ENCODE measurements at regions not wholly inside any gene's neighbourhood (a gene's known extent, or its start where the extent isn't known, plus 50 kb on each side); places are given as distances from the start of the nearest gene placed in this dataset.

DNA sequence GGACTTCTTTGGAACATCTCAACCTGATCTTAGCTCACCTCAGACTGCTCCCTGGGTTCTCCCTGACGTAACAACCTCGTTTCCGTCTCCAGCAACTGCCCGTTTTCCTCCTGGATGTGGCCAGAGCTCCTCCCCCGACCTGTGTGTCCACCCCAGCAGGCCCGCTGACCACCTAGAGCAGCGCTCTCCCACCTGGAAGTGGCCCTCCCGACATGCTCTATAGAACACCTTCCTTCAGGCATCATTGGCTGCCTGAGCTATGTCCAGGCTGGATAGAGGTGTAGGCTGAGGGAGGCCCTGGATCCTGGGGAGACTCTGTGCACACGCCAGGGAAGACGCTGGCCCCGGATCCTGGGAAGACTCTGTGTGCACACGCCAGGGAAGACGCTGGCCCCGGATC lies 81.3 kb downstream of the TEX29 start:
- no peaks in the 10 kb centered on the region for H3K4me1 ChIP-seq
- ATAC-seq (no peak), DNase-seq (no peak)
- no peak overlapping the region for H3K4me3 ChIP-seq
- H3K27me3 ChIP-seq, result no peaks in the 10 kb centered on the region
- H3K36me3 ChIP-seq (replicated peaks in 1 of 2; ENCODE audit: insufficient read depth in 1 of 2, low read depth in 2 of 2), result no peaks in the 10 kb centered on the region
- H3K9me3 ChIP-seq, result no peaks in the 10 kb centered on the region
- TF ChIP-seq POLR2A (IDR thresholded peaks at IDR 0.05), result no peak
- TF ChIP-seq, protein P1, sequence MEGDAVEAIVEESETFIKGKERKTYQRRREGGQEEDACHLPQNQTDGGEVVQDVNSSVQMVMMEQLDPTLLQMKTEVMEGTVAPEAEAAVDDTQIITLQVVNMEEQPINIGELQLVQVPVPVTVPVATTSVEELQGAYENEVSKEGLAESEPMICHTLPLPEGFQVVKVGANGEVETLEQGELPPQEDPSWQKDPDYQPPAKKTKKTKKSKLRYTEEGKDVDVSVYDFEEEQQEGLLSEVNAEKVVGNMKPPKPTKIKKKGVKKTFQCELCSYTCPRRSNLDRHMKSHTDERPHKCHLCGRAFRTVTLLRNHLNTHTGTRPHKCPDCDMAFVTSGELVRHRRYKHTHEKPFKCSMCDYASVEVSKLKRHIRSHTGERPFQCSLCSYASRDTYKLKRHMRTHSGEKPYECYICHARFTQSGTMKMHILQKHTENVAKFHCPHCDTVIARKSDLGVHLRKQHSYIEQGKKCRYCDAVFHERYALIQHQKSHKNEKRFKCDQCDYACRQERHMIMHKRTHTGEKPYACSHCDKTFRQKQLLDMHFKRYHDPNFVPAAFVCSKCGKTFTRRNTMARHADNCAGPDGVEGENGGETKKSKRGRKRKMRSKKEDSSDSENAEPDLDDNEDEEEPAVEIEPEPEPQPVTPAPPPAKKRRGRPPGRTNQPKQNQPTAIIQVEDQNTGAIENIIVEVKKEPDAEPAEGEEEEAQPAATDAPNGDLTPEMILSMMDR (IDR thresholded peaks at IDR 0.05), result no peak
- intact Hi-C loops (cut with DNase I), result no loop called here
- WGBS, 2 donors, result 66 to 69% methylated on average over 14 of the region's 14 CpGs
- H3K27ac ChIP-seq, result no peak overlapping the region

DNA sequence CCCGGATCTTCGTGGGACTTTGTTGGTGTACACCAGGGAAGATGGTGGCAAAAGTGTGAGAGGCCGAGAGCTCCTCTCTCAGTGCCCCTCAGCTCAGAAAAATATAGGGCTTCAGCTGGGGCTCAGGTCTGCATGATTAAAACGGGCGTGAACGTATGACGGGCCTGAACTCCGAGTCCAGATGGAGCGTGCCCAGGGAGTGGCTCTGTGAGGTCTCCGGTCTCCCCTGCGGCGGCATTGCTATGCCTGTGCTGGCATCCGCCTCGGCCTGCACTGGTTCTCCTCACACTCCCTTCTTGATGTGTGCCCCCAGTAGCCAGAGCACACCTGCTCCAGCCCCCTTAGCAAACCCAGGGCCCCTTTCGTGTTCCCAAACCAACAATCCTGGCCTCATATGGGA lies 82.0 kb downstream of the TEX29 start:
- Histone ChIP-seq H3K9me3 (no peaks in the 10 kb centered on the region), H3K27me3 (peaks cover 0 to 4% of the 10 kb centered on the region in 2 donors), H3K27ac (no peak overlapping the region), H3K4me1 (no peaks in the 10 kb centered on the region), H3K36me3 (replicated peaks in 1 of 2; ENCODE audit: insufficient read depth in 1 of 2, low read depth in 2 of 2) (no peaks in the 10 kb centered on the region), H3K4me3 (no peak overlapping the region)
- ATAC-seq, result no peak
- intact Hi-C loops (cut with DNase I), result no loop called here
- DNase-seq, result no peak
- TF ChIP-seq, protein P1 (IDR thresholded peaks at IDR 0.05), result no peak
- TF ChIP-seq POLR2A (IDR thresholded peaks at IDR 0.05), result no peak
- WGBS, 2 donors, result 75 to 76% methylated on average over 13 to 15 of the region's 15 CpGs

DNA sequence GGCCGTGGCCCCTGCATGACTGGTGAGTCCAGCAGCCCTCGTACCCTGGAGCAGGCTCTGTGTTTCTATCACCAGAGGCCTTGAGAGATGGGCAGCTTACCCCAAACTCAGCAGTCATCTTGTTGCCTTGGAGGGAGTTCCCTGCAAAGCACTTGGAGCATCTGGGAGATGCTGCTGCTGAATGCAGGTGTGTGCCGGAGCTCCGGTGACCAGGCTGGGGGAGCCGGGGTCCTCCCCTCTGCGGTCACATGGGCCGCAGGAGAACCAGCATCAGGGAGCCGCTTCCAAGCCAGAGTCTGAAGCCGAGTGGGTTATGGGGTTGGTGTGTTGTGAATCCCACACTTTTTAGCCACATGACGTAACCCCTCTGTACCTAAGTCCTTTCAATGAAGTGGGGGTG lies 82.8 kb downstream of the TEX29 start:
- Histone ChIP-seq H3K9me3 (no peaks in the 10 kb centered on the region), H3K27me3 (peaks cover 0 to 4% of the 10 kb centered on the region in 2 donors), H3K4me1 (no peaks in the 10 kb centered on the region), H3K27ac (no peak overlapping the region), H3K36me3 (replicated peaks in 1 of 2; ENCODE audit: insufficient read depth in 1 of 2, low read depth in 2 of 2) (no peaks in the 10 kb centered on the region), H3K4me3 (no peak overlapping the region)
- DNase-seq (no peak), ATAC-seq (no peak)
- intact Hi-C loops (cut with DNase I), result no loop called here
- WGBS, 2 donors, result 60 to 85% methylated on average over 2 to 9 of the region's 10 CpGs
- no peak for TF ChIP-seq POLR2A (IDR thresholded peaks at IDR 0.05)
- TF ChIP-seq, protein P1 (IDR thresholded peaks at IDR 0.05), result no peak

DNA sequence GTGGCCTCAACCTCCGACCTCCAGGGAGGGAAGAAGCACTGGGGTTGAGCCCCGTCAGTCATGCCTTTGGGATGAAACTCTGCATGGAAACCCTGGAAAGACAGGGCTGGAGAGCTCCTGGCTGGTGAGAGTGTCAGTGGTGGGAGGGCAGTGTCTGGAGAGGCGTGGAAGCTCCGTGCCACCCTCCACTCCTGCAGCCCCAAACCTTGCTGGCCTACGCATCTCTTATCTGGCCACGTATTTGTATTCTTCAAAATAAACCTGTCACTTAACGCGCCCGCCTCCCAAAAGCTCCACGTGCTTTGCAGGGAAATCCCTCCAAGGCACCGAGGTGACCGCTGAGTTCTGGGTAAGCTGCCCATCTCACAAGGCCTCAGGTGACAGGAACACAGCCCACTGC lies 84.3 kb downstream of the TEX29 start:
- H3K9me3 ChIP-seq, result no peaks in the 10 kb centered on the region
- no peak for TF ChIP-seq POLR2A (IDR thresholded peaks at IDR 0.05)
- TF ChIP-seq, protein P1 (IDR thresholded peaks at IDR 0.05), result no peak
- no peaks in the 10 kb centered on the region for H3K4me1 ChIP-seq
- no peaks in the 10 kb centered on the region for H3K36me3 ChIP-seq (replicated peaks in 1 of 2; ENCODE audit: insufficient read depth in 1 of 2, low read depth in 2 of 2)
- DNase-seq (no peak), ATAC-seq (no peak)
- peaks cover 0 to 4% of the 10 kb centered on the region in 2 donors for H3K27me3 ChIP-seq
- intact Hi-C loops (cut with DNase I), result no loop called here
- H3K4me3 ChIP-seq, result no peak overlapping the region
- WGBS, 2 donors, result 71 to 74% methylated on average over 11 to 12 of the region's 12 CpGs
- H3K27ac ChIP-seq, result no peak overlapping the region

DNA sequence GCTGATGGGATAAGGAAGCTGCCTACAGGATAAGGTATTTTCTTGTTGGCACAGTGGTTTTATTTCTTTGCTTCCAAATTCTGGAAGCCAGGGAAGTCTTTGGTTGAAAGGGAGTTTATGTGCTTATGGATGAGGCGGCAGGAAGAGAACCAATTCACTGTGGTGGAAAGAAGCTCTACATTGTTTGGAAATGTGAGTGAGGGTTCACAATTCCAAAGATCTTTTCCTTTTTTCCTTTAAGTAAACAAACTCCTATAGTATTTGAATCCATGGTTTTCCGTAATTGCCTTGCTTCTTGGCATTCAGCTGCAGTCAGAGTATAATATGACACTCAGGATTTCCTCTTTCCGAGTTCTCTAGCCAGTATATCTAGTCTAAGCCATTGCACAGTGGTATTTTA lies 86.2 kb downstream of the TEX29 start:
- Histone ChIP-seq H3K4me3 (no peak overlapping the region), H3K27me3 (peaks cover 0 to 5% of the 10 kb centered on the region in 2 donors), H3K36me3 (replicated peaks in 1 of 2; ENCODE audit: insufficient read depth in 1 of 2, low read depth in 2 of 2) (no peaks in the 10 kb centered on the region), H3K4me1 (no peaks in the 10 kb centered on the region), H3K27ac (no peak overlapping the region), H3K9me3 (no peaks in the 10 kb centered on the region)
- intact Hi-C loops (cut with DNase I), result no loop called here
- WGBS, 2 donors, result 53 to 59% methylated on average over 3 of the region's 3 CpGs
- TF ChIP-seq POLR2A (IDR thresholded peaks at IDR 0.05), result no peak
- TF ChIP-seq, protein P1 (IDR thresholded peaks at IDR 0.05), result no peak
- DNase-seq (no peak), ATAC-seq (no peak)

Measured in body of pancreas (tissue), 4 donors.